ENCODE measurements at regions not wholly inside any gene's neighbourhood (a gene's known extent, or its start where the extent isn't known, plus 50 kb on each side); places are given as distances from the start of the nearest gene placed in this dataset.
"Not testable (repeated sequence)": the region's sequence is repeated elsewhere in the genome, so short reads cannot be mapped to it uniquely, and the experiment has no call there.

GRCh38 chr6:156281266-156281665 is 495.9 kb upstream of the ARID1B start:
- DNase-seq (ENCODE audit: low read depth): no peak

- DNase-seq (ENCODE audit: low read depth): no peak
Measured at GRCh38 chr6:156280065-156280464, 497.1 kb upstream of the ARID1B start.

DNA sequence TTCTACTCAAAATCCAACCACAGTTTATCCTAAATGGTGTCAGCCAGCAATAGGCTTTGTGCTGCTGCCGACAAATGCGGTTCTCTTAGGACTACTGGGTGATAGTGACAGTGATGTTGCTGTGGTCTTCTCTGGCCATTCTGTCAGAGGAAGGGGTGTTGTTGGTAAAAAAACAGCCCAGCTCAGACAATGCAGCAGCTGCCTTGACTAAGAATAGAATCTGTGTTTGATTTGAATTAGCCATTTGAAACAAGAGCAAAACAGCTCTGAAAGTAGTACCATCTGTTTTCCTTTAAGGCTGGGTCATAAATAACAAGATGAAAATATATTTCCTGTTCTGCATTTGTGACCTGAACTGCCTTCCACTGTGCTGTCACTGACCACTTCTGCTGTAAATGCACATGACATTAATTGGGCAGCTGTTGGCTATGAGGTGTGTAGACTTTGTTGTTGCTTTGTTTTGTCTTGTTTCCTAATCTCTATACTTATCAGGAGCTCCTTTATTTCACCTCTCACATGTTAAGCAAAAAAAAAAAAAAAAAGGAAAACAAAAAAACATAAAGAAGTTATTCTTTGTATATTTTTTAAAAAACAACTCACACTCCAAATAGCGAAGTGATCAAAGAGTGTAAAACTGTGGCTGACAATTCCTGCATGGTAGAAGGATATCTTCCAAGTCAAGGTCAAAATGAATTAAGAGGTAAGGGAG is 497.8 kb upstream of the ARID1B start:
- DNase-seq (ENCODE audit: low read depth): no peak

GRCh38 chr6:156273065-156273711 is 504.0 kb upstream of the ARID1B start:
- DNase-seq (ENCODE audit: low read depth): no peak

DNA sequence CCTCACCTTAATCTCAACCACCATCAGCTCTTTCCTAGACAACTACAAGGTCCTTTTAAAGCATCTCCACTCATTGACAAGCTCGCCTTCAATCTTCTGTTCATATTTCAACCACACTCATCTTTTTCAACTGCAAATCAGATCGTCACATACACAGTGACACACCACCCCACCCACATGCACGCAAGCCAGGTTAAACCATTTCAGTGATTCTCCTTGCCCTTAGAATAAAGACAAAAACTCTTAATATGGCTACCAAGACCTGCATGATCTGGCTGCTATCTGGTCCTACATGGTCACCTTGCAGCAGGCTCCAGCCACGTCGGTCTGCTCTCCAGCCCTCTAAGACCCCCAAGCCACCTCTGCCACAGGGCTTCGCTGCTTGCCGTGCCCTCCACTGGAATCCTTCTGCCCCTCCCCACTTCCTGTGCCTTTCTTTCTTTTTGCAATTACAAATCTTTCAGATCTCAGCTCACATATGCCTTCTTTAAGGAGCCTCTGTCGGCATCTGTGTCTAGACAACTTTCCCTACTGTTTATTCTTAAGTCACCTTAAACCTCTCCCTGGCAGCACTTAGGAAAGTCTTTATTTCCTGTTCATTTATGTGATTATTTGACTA is 507.3 kb upstream of the ARID1B start:
- no peak for DNase-seq (ENCODE audit: low read depth)

DNA sequence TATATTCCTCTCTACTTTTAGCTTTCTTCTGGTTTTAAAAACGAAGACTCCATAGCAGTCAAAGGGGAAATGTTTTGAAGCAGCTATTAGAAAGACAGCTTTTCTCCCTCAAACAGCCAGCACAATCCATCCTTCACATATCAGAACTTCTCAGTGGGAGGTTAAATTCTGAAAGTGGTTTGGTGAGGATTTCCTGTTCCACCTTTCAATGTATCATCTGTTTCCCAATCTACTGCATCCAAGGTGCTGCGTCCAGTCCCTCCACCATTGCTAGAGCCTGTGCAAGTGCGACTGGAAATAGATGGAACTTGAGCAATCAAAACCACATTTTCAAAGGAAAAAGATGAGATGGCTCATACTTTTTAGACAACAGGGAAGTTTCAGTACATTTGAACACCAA is 508.3 kb upstream of the ARID1B start:
- no peak for DNase-seq (ENCODE audit: low read depth)

DNA sequence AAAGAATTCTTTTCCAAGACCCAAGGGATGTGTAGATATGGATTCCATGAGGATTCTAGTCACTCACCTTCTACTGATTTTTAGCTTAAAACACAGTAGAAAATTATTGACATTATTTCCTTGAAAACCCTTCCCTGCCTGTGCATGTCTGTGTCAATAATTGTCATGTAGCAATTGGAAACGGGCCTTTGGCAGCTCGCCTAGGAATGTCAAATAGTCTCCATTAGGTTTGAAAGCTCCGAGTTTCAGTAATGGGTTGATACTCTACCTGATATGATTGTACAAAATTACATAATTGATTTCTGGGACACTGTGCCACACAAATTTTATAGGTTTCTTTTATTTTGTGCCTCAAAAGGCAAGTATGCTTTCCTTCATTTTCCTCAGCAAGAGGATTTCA is 515.2 kb upstream of the ARID1B start:
- no peak for DNase-seq (ENCODE audit: low read depth)

DNA sequence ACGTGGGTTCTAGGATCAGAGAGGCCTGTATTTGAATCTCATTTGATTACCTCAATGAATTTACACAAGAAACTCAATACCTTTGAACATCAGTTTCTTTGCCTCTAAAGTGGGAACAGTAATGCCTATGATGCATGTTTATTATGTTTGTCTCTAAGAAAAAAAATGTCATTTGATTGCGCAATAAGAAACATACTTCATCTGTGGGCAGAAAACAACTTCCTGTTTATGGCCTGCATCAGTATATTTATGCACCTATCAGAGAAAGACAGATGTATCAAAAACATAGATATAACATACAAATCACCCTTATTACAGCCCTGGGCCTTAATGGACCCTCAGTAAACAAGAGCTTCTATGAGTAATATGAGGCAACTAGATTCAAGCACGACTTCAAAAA is 516.4 kb upstream of the ARID1B start:
- DNase-seq (ENCODE audit: low read depth): no peak

DNA sequence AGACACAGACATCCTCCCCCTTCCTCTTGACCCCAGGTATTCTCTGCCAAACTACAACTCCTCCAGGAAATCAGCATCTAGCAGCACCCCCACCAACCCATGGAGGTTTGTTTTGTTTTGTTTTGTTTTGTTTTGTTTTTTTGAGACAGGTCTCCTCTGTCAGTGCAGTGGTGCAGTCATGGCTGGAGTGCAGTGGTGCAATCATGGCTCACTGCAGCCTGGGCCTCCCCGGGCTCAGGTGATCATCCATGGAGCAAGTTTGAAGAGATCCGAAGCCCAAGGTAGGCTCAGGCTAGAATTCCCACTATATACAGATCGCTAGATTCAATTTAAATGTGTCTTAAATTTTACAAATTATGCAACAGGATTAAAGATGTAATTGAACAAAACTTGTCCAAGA is 518.2 kb upstream of the ARID1B start:
- DNase-seq (ENCODE audit: low read depth): no peak

DNA sequence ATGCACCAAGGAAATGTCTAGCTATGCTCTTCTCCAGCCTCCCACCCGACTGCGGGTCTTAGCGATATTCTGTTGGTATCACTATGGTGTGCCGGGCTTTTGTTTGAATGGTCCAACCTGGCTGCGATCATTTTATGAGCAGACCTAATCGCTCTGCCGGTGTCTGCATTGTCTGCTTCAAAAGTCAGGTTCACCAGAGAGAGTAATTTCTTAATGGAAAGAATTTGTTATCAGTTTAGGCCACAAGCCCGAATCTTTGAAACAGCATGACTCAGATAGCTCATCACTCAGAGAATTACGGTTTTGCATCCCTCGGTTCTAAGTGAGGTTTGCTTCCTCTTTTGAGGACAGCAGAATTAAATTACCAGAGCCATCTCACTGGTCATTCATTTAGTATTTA is 521.0 kb upstream of the ARID1B start:
- DNase-seq (ENCODE audit: low read depth): no peak

GRCh38 chr6:156254240-156254639 is 522.9 kb upstream of the ARID1B start:
- DNase-seq (ENCODE audit: low read depth): no peak

DNA sequence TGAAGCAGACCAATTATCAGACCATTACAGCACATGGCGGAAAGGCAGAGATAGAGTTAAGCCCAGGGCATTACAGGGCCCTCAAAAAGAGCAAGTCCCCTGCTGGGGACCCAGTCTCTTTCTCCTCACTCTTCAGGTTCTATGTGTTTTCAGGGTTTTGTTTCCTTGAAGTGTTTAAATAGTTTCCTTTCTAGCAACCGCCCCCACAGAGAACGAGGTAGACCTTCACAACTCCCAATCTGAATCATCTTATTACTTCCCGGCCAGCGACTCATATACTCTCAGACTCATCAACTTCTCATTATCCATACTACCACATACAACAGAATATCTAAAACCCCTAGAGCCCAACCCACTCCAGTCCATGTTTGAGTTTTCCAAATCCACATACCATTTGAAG is 526.6 kb upstream of the ARID1B start:
- no peak for DNase-seq (ENCODE audit: low read depth)

DNA sequence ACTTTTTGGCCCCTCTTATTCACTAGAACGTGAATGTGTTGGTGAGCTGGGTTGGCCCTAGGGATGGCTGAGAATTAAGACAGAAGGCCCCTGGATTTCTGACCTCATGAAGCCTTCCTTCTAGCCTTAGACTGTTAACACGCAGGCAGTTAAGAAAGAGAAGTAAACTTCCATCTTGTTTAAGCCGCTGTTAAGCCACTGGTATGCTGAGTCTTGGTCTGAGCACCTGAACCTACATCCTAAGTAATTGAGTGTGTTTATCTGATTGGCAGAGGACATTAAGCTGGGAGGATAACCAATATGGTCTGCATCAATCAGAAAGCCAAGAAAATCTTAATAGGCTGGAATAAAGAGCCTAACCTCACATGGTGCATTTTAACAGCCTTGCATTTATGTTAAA is 535.0 kb upstream of the ARID1B start:
- DNase-seq (ENCODE audit: low read depth): no peak

GRCh38 chr6:156231026-156231765 is 546.0 kb upstream of the ARID1B start:
- no peak for DNase-seq (ENCODE audit: low read depth)

GRCh38 chr6:156219973-156220372 is 557.2 kb upstream of the ARID1B start:
- DNase-seq (ENCODE audit: low read depth): no peak

DNA sequence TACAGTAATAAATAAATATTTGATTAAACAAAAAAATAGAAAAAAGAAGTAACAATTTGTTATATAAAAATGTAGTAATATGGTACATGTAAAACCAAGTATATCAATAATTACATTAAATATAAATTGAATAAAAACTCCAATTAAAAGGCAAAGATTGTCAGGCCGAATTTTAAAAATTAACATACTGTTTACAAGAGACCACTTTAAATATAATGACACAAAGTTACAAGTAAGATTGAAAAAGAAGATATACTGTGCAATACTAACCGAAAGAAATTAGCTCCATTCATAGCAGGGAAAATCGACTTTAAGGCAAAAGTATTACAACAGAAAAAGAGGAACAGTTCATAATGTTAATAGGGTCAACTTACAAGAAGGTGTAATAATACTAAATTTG is 571.5 kb upstream of the ARID1B start:
- no peak for DNase-seq (ENCODE audit: low read depth)

GRCh38 chr6:156199182-156199581 is 578.0 kb upstream of the ARID1B start:
- no peak for DNase-seq (ENCODE audit: low read depth)

- no peak for DNase-seq (ENCODE audit: low read depth)
Measured at GRCh38 chr6:156197513-156197912, 579.7 kb upstream of the ARID1B start.

DNA sequence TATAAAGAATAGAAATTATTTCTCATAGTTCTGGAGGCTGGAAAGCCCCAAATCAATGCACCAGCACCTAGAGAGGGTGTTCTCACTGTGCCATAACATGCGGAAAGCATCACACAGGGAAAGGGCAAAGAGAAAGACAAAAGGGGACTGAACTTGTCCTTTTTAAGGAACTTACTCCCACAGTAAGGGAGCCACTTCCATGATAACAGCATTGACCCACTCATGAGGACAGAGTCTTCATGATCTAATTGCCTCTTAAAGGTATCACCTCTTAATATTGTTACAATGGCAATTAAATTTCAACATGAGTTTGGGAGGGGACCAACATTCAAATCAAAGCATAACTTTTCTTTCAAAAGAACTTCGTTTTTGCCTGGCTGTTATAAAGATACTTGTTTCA is 582.2 kb upstream of the ARID1B start:
- DNase-seq (ENCODE audit: low read depth): no peak

- DNase-seq (ENCODE audit: low read depth): no peak
Measured at GRCh38 chr6:156193381-156193780, 583.8 kb upstream of the ARID1B start.

- DNase-seq (ENCODE audit: low read depth): no peak
Measured at GRCh38 chr6:156191895-156192294, 585.3 kb upstream of the ARID1B start.

GRCh38 chr6:156191390-156191789 is 585.8 kb upstream of the ARID1B start:
- DNase-seq (ENCODE audit: low read depth): not testable (repeated sequence)

GRCh38 chr6:156190270-156190669 is 586.9 kb upstream of the ARID1B start:
- no peak for DNase-seq (ENCODE audit: low read depth)

All from stimulated activated CD8-positive, alpha-beta memory T cell treated with anti-CD3 and anti-CD28 coated beads, Interleukin-15, amount 100 ng/mL, for 24 hours (primary cell).